Hepatocyte (in vitro differentiated cells): ENCODE measurements at regions not wholly inside any gene's neighbourhood (a gene's known extent, or its start where the extent isn't known, plus 50 kb on each side); places are given as distances from the start of the nearest gene placed in this dataset.

Experiments used
- EZH2 ChIP-seq: fragments of 200-600 bp; sonication (generic); IDR thresholded peaks from 2 replicates; pipeline ENCODE4 v1.6.1; 2016; ENCODE audit warnings: antibody characterized with exemption, mild to moderate bottlenecking, borderline replicate concordance
- EZH2phosphoT487 ChIP-seq: fragments of 200-600 bp; sonication (generic); IDR thresholded peaks from one replicate; pipeline ENCODE4 v1.6.1; 2018; ENCODE audit warnings: antibody characterized with exemption, mild to moderate bottlenecking, low read depth, moderate library complexity; ENCODE audit not compliant: unreplicated experiment, severe bottlenecking
- TF ChIP-seq, protein P1 (sequence below): fragments of 200-600 bp; sonication (generic); IDR thresholded peaks from 2 replicates; pipeline ENCODE4 v1.5.1; 2016; ENCODE audit warnings: antibody characterized with exemption, mild to moderate bottlenecking; ENCODE audit not compliant: poor library complexity

DNA sequence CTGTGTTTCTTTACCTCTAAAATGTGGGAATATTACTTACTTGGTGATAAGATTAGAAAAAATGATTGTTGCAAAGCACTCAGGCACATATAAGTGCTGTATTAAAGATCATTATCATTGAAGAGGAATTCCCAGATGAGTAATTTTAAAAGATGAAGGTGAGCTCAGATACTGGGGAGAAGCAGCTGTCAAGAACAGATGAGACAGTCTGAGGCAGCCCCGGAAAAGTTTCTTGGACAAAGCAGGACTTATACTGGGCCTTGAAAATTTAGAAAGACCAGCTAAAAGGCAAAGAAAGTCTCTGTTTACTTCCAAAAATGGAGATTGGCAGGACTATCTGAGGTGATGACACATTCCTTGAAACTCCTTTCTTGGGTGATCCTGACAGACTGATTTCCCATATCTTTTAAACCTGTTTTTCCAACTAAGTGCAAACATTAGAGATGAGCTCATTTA lies 93.8 kb upstream of the MARCKS start:
- TF ChIP-seq, protein P1, sequence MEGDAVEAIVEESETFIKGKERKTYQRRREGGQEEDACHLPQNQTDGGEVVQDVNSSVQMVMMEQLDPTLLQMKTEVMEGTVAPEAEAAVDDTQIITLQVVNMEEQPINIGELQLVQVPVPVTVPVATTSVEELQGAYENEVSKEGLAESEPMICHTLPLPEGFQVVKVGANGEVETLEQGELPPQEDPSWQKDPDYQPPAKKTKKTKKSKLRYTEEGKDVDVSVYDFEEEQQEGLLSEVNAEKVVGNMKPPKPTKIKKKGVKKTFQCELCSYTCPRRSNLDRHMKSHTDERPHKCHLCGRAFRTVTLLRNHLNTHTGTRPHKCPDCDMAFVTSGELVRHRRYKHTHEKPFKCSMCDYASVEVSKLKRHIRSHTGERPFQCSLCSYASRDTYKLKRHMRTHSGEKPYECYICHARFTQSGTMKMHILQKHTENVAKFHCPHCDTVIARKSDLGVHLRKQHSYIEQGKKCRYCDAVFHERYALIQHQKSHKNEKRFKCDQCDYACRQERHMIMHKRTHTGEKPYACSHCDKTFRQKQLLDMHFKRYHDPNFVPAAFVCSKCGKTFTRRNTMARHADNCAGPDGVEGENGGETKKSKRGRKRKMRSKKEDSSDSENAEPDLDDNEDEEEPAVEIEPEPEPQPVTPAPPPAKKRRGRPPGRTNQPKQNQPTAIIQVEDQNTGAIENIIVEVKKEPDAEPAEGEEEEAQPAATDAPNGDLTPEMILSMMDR = no peak
- TF ChIP-seq EZH2 (no peak), EZH2phosphoT487 (no peak)
